Body of pancreas (tissue), 4 donors: ENCODE measurements at regions not wholly inside any gene's neighbourhood (a gene's known extent, or its start where the extent isn't known, plus 50 kb on each side); places are given as distances from the start of the nearest gene placed in this dataset.

Experiments used
- ATAC-seq: fragments of 150-250 bp; one replicate; pipeline ENCODE4 v1.9.1; 2016
- DNase-seq, 4 donors: peaks; one replicate each; pipeline ENCODE4 v3.0.0-alpha.2; 2019
- H3K27ac ChIP-seq, 4 donors: fragments of 200-600 bp; sonication (generic); 1 replicate in 3 of 4; 2 replicates in 1 of 4; pipeline versions ENCODE4 v1.5.1 to v1.6.1; 2016 to 2019; ENCODE audit warnings: mild to moderate bottlenecking in 1 of 4, mixed read lengths in 1 of 4, moderate library complexity in 1 of 4
- H3K27me3 ChIP-seq, 2 donors: fragments of 200-600 bp; sonication (generic); one replicate each; pipeline ENCODE4 v1.6.0; 2016; ENCODE audit warnings: mild to moderate bottlenecking in 1 of 2
- H3K36me3 ChIP-seq, 2 donors: fragments of 200-600 bp; sonication (generic); replicated peaks in 1 of 2; 2 replicates each; pipeline ENCODE4 v1.5.1; 2016; ENCODE audit warnings: low read depth in 2 of 2; ENCODE audit not compliant: insufficient read depth in 1 of 2
- H3K4me1 ChIP-seq: fragments of 200-600 bp; sonication (generic); one replicate; pipeline ENCODE4 v1.6.0; 2016
- H3K4me3 ChIP-seq, 2 donors: fragments of 200-600 bp; sonication (generic); 1 replicate in 1 of 2; 2 replicates in 1 of 2; pipeline ENCODE4 v1.5.1; 2016 to 2019
- H3K9me3 ChIP-seq, 3 donors: fragments of 200-600 bp; sonication (generic); 1 replicate in 2 of 3; 2 replicates in 1 of 3; pipeline ENCODE4 v1.5.1; 2016
- POLR2A ChIP-seq, 3 donors: fragments of 450-650 bp; IDR thresholded peaks; one replicate each; pipeline ENCODE4 v1.6.1; 2016; ENCODE audit warnings: antibody characterized with exemption in 3 of 3, mild to moderate bottlenecking in 2 of 3
- WGBS, 2 donors: methylation state at CpG; one replicate each; pipeline ENCODE4 v1.1.5; 2017; 5-methylcytosine and 5-hydroxymethylcytosine counted together
- intact Hi-C: fragments of 100-400 bp; cut with DNase I; formaldehyde crosslinking; loops from one replicate; pipeline ENCODE4 v1.15.1; 2023
- TF ChIP-seq, protein P1 (sequence below), 7 experiments: fragments of 450-650 bp in 4 of 7; fragments of 200-600 bp in 3 of 7; sonication (generic) in 3 of 7; IDR thresholded peaks; one replicate each; pipeline ENCODE4 v1.5.1; 2016 to 2019; ENCODE audit warnings: antibody characterized with exemption in 7 of 7

DNA sequence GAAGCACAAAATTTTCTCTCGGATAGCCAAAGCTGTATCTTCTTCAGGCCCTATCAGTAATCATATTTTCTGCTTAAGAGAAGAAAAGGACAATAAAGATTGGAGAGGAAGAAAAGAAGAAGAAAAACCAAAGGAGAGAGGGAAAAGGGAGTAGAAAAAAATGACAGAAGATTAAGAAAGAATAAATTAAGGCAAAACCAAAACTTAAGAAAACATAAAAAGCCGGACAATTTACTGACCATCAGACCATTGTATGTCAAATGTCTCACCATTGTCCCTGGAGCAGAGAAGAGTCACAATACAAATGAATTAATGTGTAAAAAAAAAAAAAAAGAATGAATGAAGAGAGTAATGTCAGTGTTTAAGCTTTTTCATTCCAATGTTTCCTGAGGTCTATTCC, 1274.8 kb downstream of the FSCB start:
- WGBS, 2 donors = 73 to 79% methylated on average over 2 of the region's 2 CpGs
- intact Hi-C loops = no loop called here
- no peaks in the 10 kb centered on the region for H3K27me3 ChIP-seq
- no peak for DNase-seq
- no peak for ATAC-seq
- H3K9me3 ChIP-seq = no peaks in the 10 kb centered on the region
- H3K4me3 ChIP-seq = no peak overlapping the region
- H3K27ac ChIP-seq = no peak overlapping the region
- no peaks in the 10 kb centered on the region for H3K4me1 ChIP-seq
- H3K36me3 ChIP-seq = no peaks in the 10 kb centered on the region
- no peak for TF ChIP-seq POLR2A (IDR thresholded peaks at IDR 0.05)
- TF ChIP-seq, protein P1, sequence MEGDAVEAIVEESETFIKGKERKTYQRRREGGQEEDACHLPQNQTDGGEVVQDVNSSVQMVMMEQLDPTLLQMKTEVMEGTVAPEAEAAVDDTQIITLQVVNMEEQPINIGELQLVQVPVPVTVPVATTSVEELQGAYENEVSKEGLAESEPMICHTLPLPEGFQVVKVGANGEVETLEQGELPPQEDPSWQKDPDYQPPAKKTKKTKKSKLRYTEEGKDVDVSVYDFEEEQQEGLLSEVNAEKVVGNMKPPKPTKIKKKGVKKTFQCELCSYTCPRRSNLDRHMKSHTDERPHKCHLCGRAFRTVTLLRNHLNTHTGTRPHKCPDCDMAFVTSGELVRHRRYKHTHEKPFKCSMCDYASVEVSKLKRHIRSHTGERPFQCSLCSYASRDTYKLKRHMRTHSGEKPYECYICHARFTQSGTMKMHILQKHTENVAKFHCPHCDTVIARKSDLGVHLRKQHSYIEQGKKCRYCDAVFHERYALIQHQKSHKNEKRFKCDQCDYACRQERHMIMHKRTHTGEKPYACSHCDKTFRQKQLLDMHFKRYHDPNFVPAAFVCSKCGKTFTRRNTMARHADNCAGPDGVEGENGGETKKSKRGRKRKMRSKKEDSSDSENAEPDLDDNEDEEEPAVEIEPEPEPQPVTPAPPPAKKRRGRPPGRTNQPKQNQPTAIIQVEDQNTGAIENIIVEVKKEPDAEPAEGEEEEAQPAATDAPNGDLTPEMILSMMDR (IDR thresholded peaks at IDR 0.05) = no peak

- no peak for DNase-seq
- Histone ChIP-seq H3K9me3 (no peaks in the 10 kb centered on the region), H3K4me3 (no peak overlapping the region), H3K27ac (no peak overlapping the region), H3K27me3 (no peaks in the 10 kb centered on the region), H3K36me3 (no peaks in the 10 kb centered on the region), H3K4me1 (no peaks in the 10 kb centered on the region)
- TF ChIP-seq, protein P1 (IDR thresholded peaks at IDR 0.05) = no peak
- no peak for TF ChIP-seq POLR2A (IDR thresholded peaks at IDR 0.05)
- no peak for ATAC-seq
- 66 to 72% methylated on average over 2 of the region's 2 CpGs for WGBS, 2 donors
- intact Hi-C loops = no loop called here
Measured at GRCh38 chr14:43215524-43215923, 1291.6 kb downstream of the FSCB start.

DNA sequence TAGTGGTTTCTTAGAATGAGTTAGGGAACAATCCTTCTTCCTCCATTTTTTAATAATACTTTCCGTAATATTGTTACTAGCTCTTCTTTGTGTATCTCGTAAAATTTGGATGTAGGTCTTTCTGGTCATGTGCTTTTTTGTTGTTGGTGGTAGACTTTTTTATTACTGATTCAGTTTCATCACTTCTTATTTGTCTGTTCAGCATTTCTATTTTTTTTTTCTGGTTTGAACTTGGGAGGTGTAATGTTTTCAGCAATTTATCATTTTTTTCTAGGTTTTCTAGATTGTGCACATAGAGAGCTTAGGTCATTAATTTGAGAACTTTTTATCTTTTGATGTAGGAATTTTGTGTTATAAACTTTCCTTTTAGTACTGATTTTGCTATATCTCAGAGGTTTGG, 1299.9 kb downstream of the FSCB start:
- no peak for TF ChIP-seq POLR2A (IDR thresholded peaks at IDR 0.05)
- TF ChIP-seq, protein P1 (IDR thresholded peaks at IDR 0.05) = no peak
- Histone ChIP-seq H3K4me3 (no peak overlapping the region), H3K36me3 (no peaks in the 10 kb centered on the region), H3K27me3 (no peaks in the 10 kb centered on the region), H3K27ac (no peak overlapping the region), H3K9me3 (no peaks in the 10 kb centered on the region), H3K4me1 (no peaks in the 10 kb centered on the region)
- DNase-seq (no peak), ATAC-seq (no peak)
- 66 to 77% methylated on average over 2 of the region's 2 CpGs for WGBS, 2 donors
- intact Hi-C loops = no loop called here

- H3K36me3 ChIP-seq = no peaks in the 10 kb centered on the region
- TF ChIP-seq, protein P1 (IDR thresholded peaks at IDR 0.05) = no peak
- intact Hi-C loops = no loop called here
- no peak overlapping the region for H3K4me3 ChIP-seq
- WGBS, 2 donors = 48 to 50% methylated on average over 2 of the region's 2 CpGs
- H3K27me3 ChIP-seq = no peaks in the 10 kb centered on the region
- DNase-seq = no peak
- no peak for ATAC-seq
- H3K9me3 ChIP-seq = no peaks in the 10 kb centered on the region
- no peaks in the 10 kb centered on the region for H3K4me1 ChIP-seq
- H3K27ac ChIP-seq = no peak overlapping the region
Measured at GRCh38 chr14:43204816-43205215, 1302.3 kb downstream of the FSCB start.

DNA sequence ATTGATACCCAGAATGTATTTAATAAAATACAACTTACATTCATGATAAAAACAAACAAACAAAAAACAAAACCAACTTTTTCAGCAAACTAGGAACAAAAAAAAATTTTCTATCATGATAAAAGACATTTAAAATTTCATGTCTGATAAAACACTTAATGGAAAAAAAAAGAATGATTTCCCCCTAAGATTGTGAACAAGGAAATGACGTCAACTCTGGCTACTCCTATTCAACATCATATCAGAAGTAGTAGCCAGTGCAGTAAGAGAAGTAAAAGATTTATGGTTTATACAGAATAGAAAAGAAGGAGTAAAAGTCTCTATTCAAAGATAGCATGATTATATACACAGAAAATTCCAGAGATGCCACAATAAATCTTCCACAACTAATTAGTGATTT, 1306.6 kb downstream of the FSCB start:
- H3K9me3 ChIP-seq = no peaks in the 10 kb centered on the region
- H3K4me3 ChIP-seq = no peak overlapping the region
- no peak for DNase-seq
- no peak for TF ChIP-seq POLR2A (IDR thresholded peaks at IDR 0.05)
- TF ChIP-seq, protein P1 (IDR thresholded peaks at IDR 0.05) = no peak
- intact Hi-C loops = no loop called here
- ATAC-seq = no peak
- 53 to 65% methylated on average over 1 of the region's 1 CpG for WGBS, 2 donors
- H3K27me3 ChIP-seq = no peaks in the 10 kb centered on the region
- no peaks in the 10 kb centered on the region for H3K36me3 ChIP-seq
- H3K4me1 ChIP-seq = no peaks in the 10 kb centered on the region
- no peak overlapping the region for H3K27ac ChIP-seq
